ENCODE measurements at regions not wholly inside any gene's neighbourhood (a gene's known extent, or its start where the extent isn't known, plus 50 kb on each side); places are given as distances from the start of the nearest gene placed in this dataset.

DNA sequence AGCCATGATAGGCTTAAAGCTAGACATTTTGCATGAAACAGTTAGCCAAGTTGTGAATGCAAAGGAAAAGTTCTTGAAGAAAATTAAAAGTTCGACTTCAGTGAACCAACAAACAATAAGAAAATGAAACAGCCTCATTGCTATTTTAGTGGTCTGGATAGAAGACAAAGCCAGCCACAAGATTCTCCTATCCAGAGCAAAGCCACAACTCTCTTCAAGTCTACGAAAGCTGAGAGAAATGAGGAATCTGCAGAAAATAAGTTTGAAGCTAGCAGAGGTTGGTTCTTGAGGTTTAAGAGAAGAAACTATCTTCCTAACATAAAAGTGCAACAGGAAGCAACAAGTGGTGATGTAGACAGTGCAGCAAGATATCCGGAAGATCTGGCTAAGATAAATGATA, 271.4 kb upstream of the GRM3 start:
- TF ChIP-seq EP300 (conservative IDR thresholded peaks at IDR 0.05; ENCODE audit: poor library complexity, severe bottlenecking) = no peak
- TF ChIP-seq, protein P1, sequence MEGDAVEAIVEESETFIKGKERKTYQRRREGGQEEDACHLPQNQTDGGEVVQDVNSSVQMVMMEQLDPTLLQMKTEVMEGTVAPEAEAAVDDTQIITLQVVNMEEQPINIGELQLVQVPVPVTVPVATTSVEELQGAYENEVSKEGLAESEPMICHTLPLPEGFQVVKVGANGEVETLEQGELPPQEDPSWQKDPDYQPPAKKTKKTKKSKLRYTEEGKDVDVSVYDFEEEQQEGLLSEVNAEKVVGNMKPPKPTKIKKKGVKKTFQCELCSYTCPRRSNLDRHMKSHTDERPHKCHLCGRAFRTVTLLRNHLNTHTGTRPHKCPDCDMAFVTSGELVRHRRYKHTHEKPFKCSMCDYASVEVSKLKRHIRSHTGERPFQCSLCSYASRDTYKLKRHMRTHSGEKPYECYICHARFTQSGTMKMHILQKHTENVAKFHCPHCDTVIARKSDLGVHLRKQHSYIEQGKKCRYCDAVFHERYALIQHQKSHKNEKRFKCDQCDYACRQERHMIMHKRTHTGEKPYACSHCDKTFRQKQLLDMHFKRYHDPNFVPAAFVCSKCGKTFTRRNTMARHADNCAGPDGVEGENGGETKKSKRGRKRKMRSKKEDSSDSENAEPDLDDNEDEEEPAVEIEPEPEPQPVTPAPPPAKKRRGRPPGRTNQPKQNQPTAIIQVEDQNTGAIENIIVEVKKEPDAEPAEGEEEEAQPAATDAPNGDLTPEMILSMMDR (IDR thresholded peaks at IDR 0.05; ENCODE audit: poor library complexity, severe bottlenecking) = no peak
- no peak for TF ChIP-seq TAF1 (IDR thresholded peaks at IDR 0.05; ENCODE audit: low read depth)
